Activated T-helper 2 cell treated with anti-CD3 and anti-CD28 coated beads, Interferon-gamma antibody, Interleukin-2, Interleukin-4, amounts not matched to agents 10 μg/mL and 5 μg/mL and 100 μg/mL, durations not matched to agents 14 hours and 24 hours and 36 hours (primary cell): ENCODE measurements at regions not wholly inside any gene's neighbourhood (a gene's known extent, or its start where the extent isn't known, plus 50 kb on each side); places are given as distances from the start of the nearest gene placed in this dataset.

Experiments used
- DNase-seq: peaks from one replicate; pipeline ENCODE4 v3.0.0; 2021; ENCODE audit warnings: low spot score
- H3K27ac Mint-ChIP-seq: one replicate; pipeline ENCODE4 v1.8.0; 2021; ENCODE audit warnings: mixed read lengths
- H3K27me3 Mint-ChIP-seq: one replicate; pipeline ENCODE4 v1.8.0; 2021; ENCODE audit warnings: low read depth, mixed read lengths
- H3K36me3 Mint-ChIP-seq: one replicate; pipeline ENCODE4 v1.8.0; 2021; ENCODE audit warnings: low read depth, mixed read lengths
- H3K4me1 Mint-ChIP-seq: one replicate; pipeline ENCODE4 v1.8.0; 2021; ENCODE audit warnings: low read depth, mixed read lengths
- H3K4me3 Mint-ChIP-seq: one replicate; pipeline ENCODE4 v1.8.0; 2021; ENCODE audit warnings: low read depth, mild to moderate bottlenecking, moderate library complexity, mixed read lengths
- H3K9me3 Mint-ChIP-seq: one replicate; pipeline ENCODE4 v1.8.0; 2021; ENCODE audit warnings: mixed read lengths
- intact Hi-C: fragments of 100-400 bp; cut with micrococcal nuclease; formaldehyde crosslinking; loops from one replicate; pipeline ENCODE4 v1.15.1; 2023

DNA sequence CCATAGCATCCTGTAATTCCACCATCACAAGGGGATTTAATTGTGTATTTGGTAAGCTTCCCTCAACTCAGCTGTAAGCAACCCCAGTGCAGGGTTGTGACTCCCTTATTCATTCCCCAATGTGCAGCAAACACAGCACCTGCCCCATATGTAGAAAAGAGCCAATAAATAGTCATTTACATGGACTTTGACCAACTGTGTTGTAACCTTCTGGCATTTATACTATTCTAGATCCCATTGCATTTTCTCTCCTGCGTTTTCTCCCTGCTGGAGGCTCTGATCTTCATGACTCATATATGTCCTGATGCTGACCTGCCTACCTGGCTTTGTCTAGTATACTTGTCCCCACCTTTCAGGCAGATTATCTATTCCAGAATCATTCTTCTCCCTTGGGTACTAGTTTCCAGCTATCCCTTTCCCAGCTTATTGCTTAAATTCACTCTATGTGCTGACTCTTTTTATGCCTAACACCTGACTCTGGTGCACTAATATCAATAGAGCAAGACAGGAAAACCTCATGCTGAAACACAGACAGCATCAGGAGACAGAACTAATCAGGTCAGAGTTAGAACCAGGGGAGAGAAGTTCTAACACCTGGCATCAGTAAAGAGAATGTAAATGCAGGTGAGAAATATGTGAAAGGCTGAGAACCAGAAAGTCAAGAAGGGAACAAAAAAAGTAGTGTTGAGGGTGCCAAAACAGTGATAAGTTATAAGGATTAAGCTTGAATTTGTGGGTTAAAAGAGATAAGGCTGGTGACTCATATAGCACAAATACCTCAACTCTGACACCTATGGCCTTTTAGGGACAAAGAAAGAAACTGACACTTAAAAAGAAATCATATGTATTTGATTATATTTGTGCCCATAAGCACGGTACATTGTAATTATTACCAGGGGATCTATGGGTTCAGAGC, 402.7 kb downstream of the IPMK start:
- H3K27me3 Mint-ChIP-seq: no peaks in the 10 kb centered on the region
- no peak overlapping the region for H3K27ac Mint-ChIP-seq
- peaks cover 3% of the 10 kb centered on the region for H3K9me3 Mint-ChIP-seq
- DNase-seq: no peak
- intact Hi-C loops: no loop called here
- no peaks in the 10 kb centered on the region for H3K4me1 Mint-ChIP-seq
- H3K4me3 Mint-ChIP-seq: no peak overlapping the region
- no peaks in the 10 kb centered on the region for H3K36me3 Mint-ChIP-seq

DNA sequence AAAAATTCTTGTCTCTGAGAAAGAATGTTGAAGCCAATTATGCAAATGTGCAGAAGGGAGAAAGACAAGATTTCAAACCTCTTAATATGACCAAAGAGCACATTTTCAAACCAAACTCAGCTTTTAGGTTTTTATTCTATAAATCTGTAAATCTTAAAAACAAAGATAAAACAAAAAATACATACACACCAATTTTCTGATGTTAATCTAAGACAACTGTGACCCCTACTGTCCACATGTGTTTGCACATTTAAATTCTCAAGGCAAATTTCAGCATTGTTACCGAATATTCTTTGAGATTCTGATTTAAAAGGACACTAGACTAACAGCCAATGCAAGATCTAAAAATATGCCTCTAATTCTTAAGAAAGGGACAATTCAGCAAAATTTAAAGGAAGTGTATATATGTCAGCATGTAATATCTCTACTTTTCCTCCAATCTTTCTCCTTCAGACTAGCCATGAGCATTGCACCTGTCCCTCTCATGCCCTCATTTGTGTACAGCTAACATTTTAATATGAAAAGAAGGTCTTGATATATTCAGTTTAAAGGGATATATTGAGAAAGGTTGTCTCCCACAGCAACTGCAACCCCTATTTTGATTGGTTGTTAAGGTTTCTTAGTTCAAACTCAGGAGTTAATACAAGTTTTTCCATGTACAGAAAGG, 417.9 kb downstream of the IPMK start:
- Mint-ChIP-seq H3K9me3 (no peaks in the 10 kb centered on the region), H3K4me1 (no peaks in the 10 kb centered on the region), H3K27me3 (no peaks in the 10 kb centered on the region), H3K36me3 (no peaks in the 10 kb centered on the region), H3K27ac (no peak overlapping the region), H3K4me3 (no peak overlapping the region)
- DNase-seq: no peak
- intact Hi-C loops: no loop called here

DNA sequence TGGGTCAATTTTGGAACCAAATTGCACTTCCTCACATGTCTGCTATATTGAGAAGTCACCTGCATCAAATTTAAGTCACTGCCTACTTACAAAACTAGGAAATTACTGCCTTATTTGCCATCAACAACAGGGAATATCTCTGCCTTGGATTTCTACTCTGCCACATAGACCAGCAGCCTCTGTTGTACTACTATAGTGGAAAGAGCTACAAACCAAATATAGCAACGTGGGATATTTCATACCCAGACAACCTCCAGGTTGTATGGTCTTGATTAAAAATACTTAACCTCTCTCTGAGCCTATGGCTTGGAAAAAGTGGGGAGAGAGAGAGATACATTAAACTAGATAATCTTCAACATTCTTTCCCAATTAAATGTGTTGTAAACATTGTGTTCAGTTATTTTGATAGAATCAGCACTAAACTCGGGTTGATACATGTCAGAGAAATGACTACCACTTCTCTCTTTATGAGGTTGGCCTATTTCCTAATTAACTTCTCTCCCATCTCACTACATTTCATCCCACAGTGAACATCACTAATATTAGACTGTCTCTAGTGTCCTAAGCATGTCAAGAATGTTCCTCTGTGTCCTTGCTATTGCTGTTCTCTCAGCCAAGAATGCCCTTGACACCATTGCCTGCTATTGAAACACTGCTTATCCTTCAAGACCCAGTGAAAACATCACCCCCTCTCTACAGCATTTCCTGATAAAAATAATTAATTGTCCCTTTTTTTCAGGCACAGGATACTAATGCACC, 421.2 kb downstream of the IPMK start:
- no peak for DNase-seq
- Mint-ChIP-seq H3K27ac (no peak overlapping the region), H3K4me3 (no peak overlapping the region), H3K27me3 (no peaks in the 10 kb centered on the region), H3K9me3 (no peaks in the 10 kb centered on the region), H3K36me3 (no peaks in the 10 kb centered on the region), H3K4me1 (no peaks in the 10 kb centered on the region)
- intact Hi-C loops: no loop called here

DNA sequence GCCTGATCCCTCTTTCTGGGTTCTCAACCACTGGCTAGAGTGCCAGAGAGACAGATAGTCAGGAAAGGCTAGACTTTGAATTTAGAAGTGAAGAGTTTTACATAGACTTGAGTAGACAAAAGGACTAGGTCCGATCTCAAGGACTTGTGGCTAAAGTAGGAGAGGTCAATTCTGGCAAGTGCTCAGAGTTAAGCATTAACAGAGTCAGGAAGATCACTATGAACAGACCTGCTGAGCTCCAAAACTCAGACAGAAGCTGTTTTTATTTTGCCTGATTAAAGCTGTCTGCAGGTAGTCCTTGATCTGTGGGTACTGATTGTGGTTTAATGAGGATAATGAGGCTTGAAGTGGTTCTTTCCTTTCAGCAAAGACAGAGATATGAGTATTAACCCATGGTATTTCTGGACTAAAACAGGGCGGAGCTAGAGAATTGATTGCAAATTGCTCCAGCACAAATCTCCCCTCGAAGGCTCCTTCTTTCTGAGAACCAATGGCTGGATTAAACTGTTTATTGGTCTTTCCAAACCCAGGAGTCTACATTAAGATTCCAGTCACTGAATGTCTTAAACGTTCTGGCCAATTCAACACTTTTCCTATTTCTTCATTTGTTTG, 423.2 kb downstream of the IPMK start:
- DNase-seq: no peak
- Mint-ChIP-seq H3K4me1 (no peaks in the 10 kb centered on the region), H3K36me3 (no peaks in the 10 kb centered on the region), H3K9me3 (peaks cover 16% of the 10 kb centered on the region), H3K27me3 (no peaks in the 10 kb centered on the region), H3K27ac (no peak overlapping the region), H3K4me3 (no peak overlapping the region)
- intact Hi-C loops: no loop called here

DNA sequence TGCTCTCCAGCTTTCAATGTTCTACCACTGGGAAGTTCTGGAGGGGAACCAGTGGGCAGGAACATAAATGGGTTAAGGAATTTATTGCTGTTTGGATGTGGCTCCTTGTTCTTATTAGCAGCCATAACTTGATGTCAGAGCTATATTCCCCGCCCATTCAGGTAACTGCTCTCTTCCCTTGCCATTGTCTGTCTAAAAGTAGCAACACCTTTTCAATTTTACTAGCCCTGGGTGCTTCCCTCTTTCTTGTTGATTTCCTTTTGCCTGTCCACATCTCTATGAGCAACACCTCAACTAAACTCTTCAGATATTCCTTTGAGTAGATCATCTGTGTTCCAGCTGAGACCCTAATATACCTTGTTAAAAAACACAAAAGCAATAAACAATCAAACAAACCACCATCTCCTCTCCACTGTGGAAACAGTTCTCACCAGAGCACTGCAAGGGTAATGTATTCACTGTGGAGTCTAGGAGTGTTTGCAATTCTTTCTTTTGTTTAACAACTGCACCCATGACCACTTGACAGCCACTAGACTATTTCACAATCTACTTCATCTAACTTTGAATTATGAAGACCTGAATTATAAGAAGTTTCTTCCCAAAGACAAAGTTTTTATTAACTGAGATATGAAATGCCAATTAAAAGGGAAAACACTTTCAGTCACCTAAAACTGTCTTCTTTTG, 436.7 kb downstream of the IPMK start:
- H3K27ac Mint-ChIP-seq: no peak overlapping the region
- no peak for DNase-seq
- no peaks in the 10 kb centered on the region for H3K4me1 Mint-ChIP-seq
- intact Hi-C loops: no loop called here
- no peaks in the 10 kb centered on the region for H3K36me3 Mint-ChIP-seq
- no peak overlapping the region for H3K4me3 Mint-ChIP-seq
- H3K27me3 Mint-ChIP-seq: no peaks in the 10 kb centered on the region
- no peaks in the 10 kb centered on the region for H3K9me3 Mint-ChIP-seq

DNA sequence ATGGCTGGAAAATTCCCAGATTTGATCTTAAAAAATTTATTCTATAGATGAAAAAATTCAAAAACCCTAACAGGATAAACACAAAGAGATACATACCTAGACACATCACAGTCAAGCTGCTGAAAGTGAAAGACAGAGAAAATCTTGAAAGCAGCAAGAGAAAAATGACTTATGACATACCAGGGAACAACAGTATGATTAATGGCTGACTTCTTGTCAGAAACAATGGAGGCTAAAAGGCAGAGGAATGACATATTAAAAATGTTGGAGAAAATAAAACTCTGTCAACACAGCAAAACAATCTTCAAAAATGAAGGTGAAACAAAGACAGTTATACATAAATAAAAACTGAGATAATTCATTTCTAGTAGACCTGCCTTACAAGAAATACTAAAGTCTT, 442.7 kb downstream of the IPMK start:
- no peaks in the 10 kb centered on the region for H3K9me3 Mint-ChIP-seq
- DNase-seq: no peak
- no peaks in the 10 kb centered on the region for H3K27me3 Mint-ChIP-seq

DNA sequence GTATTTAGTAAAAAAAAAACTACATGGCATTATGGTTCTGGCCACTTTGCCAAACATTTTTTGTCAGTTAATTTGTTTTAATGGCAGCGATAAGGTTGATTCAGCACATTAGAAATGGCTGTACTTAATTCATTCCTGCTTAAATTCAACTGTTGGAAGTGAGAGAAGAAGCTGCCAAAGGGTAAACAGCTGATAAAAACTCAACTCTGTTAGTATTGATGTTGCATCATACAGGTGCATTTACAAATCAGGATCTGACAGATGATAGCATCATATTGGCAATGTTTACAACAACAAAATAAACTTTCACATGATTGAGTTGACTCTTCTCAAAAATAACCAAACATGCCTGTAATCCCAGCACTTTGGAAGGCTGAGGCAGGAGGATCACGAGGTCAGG, 444.3 kb downstream of the IPMK start:
- no peaks in the 10 kb centered on the region for H3K27me3 Mint-ChIP-seq
- no peaks in the 10 kb centered on the region for H3K4me1 Mint-ChIP-seq
- no peak overlapping the region for H3K27ac Mint-ChIP-seq
- peaks cover 4% of the 10 kb centered on the region for H3K9me3 Mint-ChIP-seq
- intact Hi-C loops: no loop called here
- no peak overlapping the region for H3K4me3 Mint-ChIP-seq
- no peak for DNase-seq
- H3K36me3 Mint-ChIP-seq: no peaks in the 10 kb centered on the region

More for the DNA sequence above, 442.7 kb downstream of the IPMK start:
- Mint-ChIP-seq H3K36me3 (no peaks in the 10 kb centered on the region), H3K4me1 (no peaks in the 10 kb centered on the region), H3K4me3 (no peak overlapping the region), H3K27ac (no peak overlapping the region)
- intact Hi-C loops: no loop called here

DNA sequence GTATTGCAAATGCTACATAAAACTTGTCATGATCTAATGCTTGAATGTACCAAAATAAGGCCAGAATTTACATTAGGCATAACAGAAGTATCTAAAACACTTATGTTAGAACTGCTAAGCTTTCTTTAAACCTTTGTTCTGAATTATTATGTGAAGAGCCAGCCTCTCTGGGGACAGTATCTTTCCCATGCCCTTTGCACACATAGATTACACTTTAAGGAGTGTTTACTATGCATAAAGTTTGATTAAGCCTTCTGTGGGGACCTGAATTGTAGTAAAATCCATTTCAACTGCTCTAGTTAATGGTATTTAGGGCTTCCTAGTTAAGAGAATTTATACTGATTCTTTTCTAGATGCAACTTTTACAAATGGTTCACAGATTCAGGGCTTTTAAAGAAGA, 444.7 kb downstream of the IPMK start:
- no peaks in the 10 kb centered on the region for H3K36me3 Mint-ChIP-seq
- H3K27me3 Mint-ChIP-seq: no peaks in the 10 kb centered on the region
- no peaks in the 10 kb centered on the region for H3K4me1 Mint-ChIP-seq
- no peak overlapping the region for H3K27ac Mint-ChIP-seq
- H3K9me3 Mint-ChIP-seq: peaks cover 5% of the 10 kb centered on the region
- no peak overlapping the region for H3K4me3 Mint-ChIP-seq
- intact Hi-C loops: no loop called here
- DNase-seq: no peak

DNA sequence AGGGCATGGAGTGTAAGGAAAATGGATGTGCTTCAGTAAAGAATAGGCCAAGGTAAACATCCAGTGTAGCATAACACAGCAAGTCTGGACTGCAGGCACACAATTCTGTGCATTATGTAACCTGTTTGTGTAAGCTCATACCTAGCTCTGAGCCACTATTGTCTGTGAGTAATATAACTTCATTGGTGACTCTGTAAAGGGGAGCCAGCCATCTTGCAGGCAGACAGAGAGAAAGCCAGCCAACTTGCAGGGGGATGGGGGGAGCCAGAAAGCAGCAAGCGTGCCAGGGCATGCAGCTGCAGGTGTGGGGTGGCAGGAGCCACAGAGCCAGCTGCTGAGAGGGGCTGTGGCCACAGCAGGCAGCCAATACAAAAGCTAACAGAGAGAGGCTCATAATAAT, 449.2 kb downstream of the IPMK start:
- no peak for DNase-seq
- H3K9me3 Mint-ChIP-seq: peaks cover 5% of the 10 kb centered on the region
- H3K27me3 Mint-ChIP-seq: no peaks in the 10 kb centered on the region
- H3K4me1 Mint-ChIP-seq: no peaks in the 10 kb centered on the region
- intact Hi-C loops: no loop called here
- no peak overlapping the region for H3K4me3 Mint-ChIP-seq
- no peaks in the 10 kb centered on the region for H3K36me3 Mint-ChIP-seq
- H3K27ac Mint-ChIP-seq: no peak overlapping the region

DNA sequence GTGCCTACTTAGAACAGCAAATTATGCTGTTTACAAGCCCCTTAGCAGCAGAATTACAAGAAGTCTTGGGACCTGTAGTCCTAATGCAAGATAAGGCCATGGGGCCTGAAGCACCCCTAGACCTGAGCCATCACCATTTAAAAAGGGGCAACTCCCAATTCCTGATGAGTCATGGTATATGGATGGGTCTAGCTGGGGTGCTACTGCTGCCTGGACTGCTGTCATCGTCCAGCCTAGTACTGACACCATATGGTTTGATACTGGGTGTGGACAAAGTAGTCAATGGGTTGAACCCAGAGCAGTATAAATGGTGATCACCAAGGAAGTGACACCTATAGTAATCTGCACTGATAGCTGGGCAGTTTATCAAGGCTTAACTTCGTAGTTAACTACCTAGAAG, 450.0 kb downstream of the IPMK start:
- DNase-seq: no peak
- no peak overlapping the region for H3K27ac Mint-ChIP-seq
- H3K36me3 Mint-ChIP-seq: no peaks in the 10 kb centered on the region
- intact Hi-C loops: no loop called here
- no peaks in the 10 kb centered on the region for H3K27me3 Mint-ChIP-seq
- peaks cover 5% of the 10 kb centered on the region for H3K9me3 Mint-ChIP-seq
- H3K4me1 Mint-ChIP-seq: no peaks in the 10 kb centered on the region
- H3K4me3 Mint-ChIP-seq: no peak overlapping the region

DNA sequence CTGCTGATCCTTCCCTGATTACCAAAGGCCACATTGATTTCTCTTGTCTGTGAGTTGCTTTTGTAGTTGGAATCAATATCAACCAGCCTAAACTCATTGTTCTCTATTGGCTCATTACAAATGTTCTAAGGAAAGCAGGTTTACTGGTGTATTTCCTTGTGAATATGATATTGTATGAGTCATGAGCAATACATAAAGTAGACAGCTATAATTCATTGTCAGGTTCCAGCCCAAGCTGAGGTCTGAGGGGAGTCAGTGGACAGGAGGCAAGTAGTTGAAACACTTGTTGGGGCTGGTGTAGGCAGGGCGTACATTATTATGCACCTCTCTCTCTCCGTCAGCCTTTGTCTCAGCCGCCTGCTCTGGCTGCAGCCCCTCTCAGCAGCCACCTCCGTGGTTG, 451.7 kb downstream of the IPMK start:
- H3K4me3 Mint-ChIP-seq: no peak overlapping the region
- H3K27me3 Mint-ChIP-seq: no peaks in the 10 kb centered on the region
- H3K36me3 Mint-ChIP-seq: no peaks in the 10 kb centered on the region
- H3K27ac Mint-ChIP-seq: no peak overlapping the region
- no peaks in the 10 kb centered on the region for H3K4me1 Mint-ChIP-seq
- DNase-seq: no peak
- intact Hi-C loops: no loop called here
- peaks cover 5% of the 10 kb centered on the region for H3K9me3 Mint-ChIP-seq

DNA sequence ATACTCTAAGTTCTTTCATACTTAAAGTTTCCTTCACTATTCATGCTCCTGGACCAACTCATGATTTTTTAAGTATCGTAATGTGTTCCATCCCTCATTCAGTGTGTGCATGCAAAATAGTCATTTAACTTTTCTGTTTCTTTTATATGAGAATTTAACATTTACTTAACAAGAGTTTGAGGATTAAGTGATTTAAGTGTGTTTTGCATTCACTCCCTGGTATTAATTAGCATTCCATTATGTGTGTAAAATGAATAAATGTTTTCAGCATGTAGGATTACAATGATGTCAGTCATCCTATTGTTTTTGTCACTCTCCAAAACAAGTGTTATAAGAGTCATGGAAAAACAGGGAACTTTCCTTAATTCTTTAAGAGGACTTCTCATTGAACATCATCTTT, 457.7 kb downstream of the IPMK start:
- Mint-ChIP-seq H3K4me1 (no peaks in the 10 kb centered on the region), H3K27me3 (no peaks in the 10 kb centered on the region), H3K4me3 (no peak overlapping the region), H3K27ac (no peak overlapping the region), H3K9me3 (no peaks in the 10 kb centered on the region), H3K36me3 (no peaks in the 10 kb centered on the region)
- intact Hi-C loops: no loop called here
- DNase-seq: no peak
